Body of pancreas (tissue), 4 donors: ENCODE measurements at regions not wholly inside any gene's neighbourhood (a gene's known extent, or its start where the extent isn't known, plus 50 kb on each side); places are given as distances from the start of the nearest gene placed in this dataset.

Source experiments
- ATAC-seq: fragments of 150-250 bp; one replicate; pipeline ENCODE4 v1.9.1; 2016
- DNase-seq, 4 donors: peaks; one replicate each; pipeline ENCODE4 v3.0.0-alpha.2; 2019
- H3K27ac ChIP-seq, 4 donors: fragments of 200-600 bp; sonication (generic); 1 replicate in 3 of 4; 2 replicates in 1 of 4; pipeline versions ENCODE4 v1.5.1 to v1.6.1; 2016 to 2019; ENCODE audit warnings: mild to moderate bottlenecking in 1 of 4, mixed read lengths in 1 of 4, moderate library complexity in 1 of 4
- H3K27me3 ChIP-seq, 2 donors: fragments of 200-600 bp; sonication (generic); one replicate each; pipeline ENCODE4 v1.6.0; 2016; ENCODE audit warnings: mild to moderate bottlenecking in 1 of 2
- H3K36me3 ChIP-seq, 2 donors: fragments of 200-600 bp; sonication (generic); replicated peaks in 1 of 2; 2 replicates each; pipeline ENCODE4 v1.5.1; 2016; ENCODE audit warnings: low read depth in 2 of 2; ENCODE audit not compliant: insufficient read depth in 1 of 2
- H3K4me1 ChIP-seq: fragments of 200-600 bp; sonication (generic); one replicate; pipeline ENCODE4 v1.6.0; 2016
- H3K4me3 ChIP-seq, 2 donors: fragments of 200-600 bp; sonication (generic); 1 replicate in 1 of 2; 2 replicates in 1 of 2; pipeline ENCODE4 v1.5.1; 2016 to 2019
- H3K9me3 ChIP-seq, 3 donors: fragments of 200-600 bp; sonication (generic); 1 replicate in 2 of 3; 2 replicates in 1 of 3; pipeline ENCODE4 v1.5.1; 2016
- POLR2A ChIP-seq, 3 donors: fragments of 450-650 bp; IDR thresholded peaks; one replicate each; pipeline ENCODE4 v1.6.1; 2016; ENCODE audit warnings: antibody characterized with exemption in 3 of 3, mild to moderate bottlenecking in 2 of 3
- WGBS, 2 donors: methylation state at CpG; one replicate each; pipeline ENCODE4 v1.1.5; 2017; 5-methylcytosine and 5-hydroxymethylcytosine counted together
- intact Hi-C: fragments of 100-400 bp; cut with DNase I; formaldehyde crosslinking; loops from one replicate; pipeline ENCODE4 v1.15.1; 2023
- TF ChIP-seq, protein P1 (sequence below), 7 experiments: fragments of 450-650 bp in 4 of 7; fragments of 200-600 bp in 3 of 7; sonication (generic) in 3 of 7; IDR thresholded peaks; one replicate each; pipeline ENCODE4 v1.5.1; 2016 to 2019; ENCODE audit warnings: antibody characterized with exemption in 7 of 7

GRCh38 chr14:53285064-53285463 is 131.9 kb upstream of the DDHD1 start:
- Histone ChIP-seq H3K4me3 (no peak overlapping the region), H3K36me3 (no peaks in the 10 kb centered on the region), H3K9me3 (no peaks in the 10 kb centered on the region), H3K27ac (no peak overlapping the region), H3K27me3 (no peaks in the 10 kb centered on the region), H3K4me1 (no peaks in the 10 kb centered on the region)
- intact Hi-C loops, result no loop called here
- TF ChIP-seq POLR2A (IDR thresholded peaks at IDR 0.05), result no peak
- TF ChIP-seq, protein P1, sequence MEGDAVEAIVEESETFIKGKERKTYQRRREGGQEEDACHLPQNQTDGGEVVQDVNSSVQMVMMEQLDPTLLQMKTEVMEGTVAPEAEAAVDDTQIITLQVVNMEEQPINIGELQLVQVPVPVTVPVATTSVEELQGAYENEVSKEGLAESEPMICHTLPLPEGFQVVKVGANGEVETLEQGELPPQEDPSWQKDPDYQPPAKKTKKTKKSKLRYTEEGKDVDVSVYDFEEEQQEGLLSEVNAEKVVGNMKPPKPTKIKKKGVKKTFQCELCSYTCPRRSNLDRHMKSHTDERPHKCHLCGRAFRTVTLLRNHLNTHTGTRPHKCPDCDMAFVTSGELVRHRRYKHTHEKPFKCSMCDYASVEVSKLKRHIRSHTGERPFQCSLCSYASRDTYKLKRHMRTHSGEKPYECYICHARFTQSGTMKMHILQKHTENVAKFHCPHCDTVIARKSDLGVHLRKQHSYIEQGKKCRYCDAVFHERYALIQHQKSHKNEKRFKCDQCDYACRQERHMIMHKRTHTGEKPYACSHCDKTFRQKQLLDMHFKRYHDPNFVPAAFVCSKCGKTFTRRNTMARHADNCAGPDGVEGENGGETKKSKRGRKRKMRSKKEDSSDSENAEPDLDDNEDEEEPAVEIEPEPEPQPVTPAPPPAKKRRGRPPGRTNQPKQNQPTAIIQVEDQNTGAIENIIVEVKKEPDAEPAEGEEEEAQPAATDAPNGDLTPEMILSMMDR (IDR thresholded peaks at IDR 0.05), result no peak
- WGBS, 2 donors, result 87 to 94% methylated on average over 4 of the region's 4 CpGs
- DNase-seq, result no peak
- no peak for ATAC-seq

- TF ChIP-seq, protein P1 (IDR thresholded peaks at IDR 0.05), result no peak
- TF ChIP-seq POLR2A (IDR thresholded peaks at IDR 0.05), result no peak
- no peak for DNase-seq
- Histone ChIP-seq H3K36me3 (no peaks in the 10 kb centered on the region), H3K9me3 (no peaks in the 10 kb centered on the region), H3K27me3 (no peaks in the 10 kb centered on the region), H3K4me3 (no peak overlapping the region), H3K27ac (no peak overlapping the region), H3K4me1 (no peaks in the 10 kb centered on the region)
- intact Hi-C loops, result no loop called here
- no peak for ATAC-seq
- 83 to 93% methylated on average over 12 of the region's 12 CpGs for WGBS, 2 donors
Measured at GRCh38 chr14:53278602-53279506, 125.7 kb upstream of the DDHD1 start.

DNA sequence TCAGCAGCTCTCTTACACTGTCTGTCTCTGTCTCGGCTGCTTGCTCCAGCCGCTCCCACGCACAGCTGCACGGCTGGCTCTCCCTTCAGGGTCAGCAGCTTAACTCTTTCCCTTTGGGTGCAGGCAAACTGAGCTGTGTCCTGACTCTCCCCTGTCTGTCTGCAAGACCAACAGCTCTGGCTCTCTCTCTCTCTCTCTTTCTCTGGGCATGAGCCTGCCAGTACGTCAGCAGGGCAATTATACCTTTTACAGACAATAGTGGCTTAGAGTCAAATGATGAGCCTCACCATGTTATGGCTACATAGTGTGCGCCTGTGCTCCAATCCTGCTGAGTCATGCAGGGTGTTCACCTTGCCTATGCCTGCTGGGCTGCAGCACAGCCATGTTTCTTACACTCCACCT is 120.5 kb upstream of the DDHD1 start:
- intact Hi-C loops, result no loop called here
- TF ChIP-seq, protein P1 (IDR thresholded peaks at IDR 0.05), result no peak
- TF ChIP-seq POLR2A (IDR thresholded peaks at IDR 0.05), result no peak
- Histone ChIP-seq H3K36me3 (no peaks in the 10 kb centered on the region), H3K4me3 (no peak overlapping the region), H3K9me3 (no peaks in the 10 kb centered on the region), H3K27me3 (no peaks in the 10 kb centered on the region), H3K27ac (no peak overlapping the region), H3K4me1 (no peaks in the 10 kb centered on the region)
- DNase-seq, result no peak
- WGBS, 2 donors, result 56% methylated on average over 6 of the region's 6 CpGs
- ATAC-seq, result no peak

DNA sequence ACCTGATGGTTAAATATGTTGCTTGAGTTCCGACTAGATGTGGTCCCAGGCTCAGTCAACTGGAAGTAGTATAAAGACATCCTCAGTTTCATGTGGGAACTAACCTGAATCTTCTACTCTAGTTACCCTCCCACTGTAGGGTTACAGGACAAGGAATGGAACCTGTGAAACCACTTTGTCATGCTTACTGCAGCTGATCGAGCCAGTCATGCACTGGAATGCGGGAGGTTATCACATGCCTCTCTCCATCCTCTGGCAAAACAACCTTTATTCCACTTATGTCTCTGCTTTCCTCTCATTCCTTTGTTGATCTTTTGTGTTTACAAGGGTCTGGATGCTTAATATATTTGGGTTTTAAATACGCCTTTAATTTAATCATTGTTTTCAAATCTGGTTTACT is 111.9 kb upstream of the DDHD1 start:
- H3K36me3 ChIP-seq, result no peaks in the 10 kb centered on the region
- no peak for DNase-seq
- no peaks in the 10 kb centered on the region for H3K4me1 ChIP-seq
- H3K9me3 ChIP-seq, result no peaks in the 10 kb centered on the region
- 74 to 88% methylated on average over 4 of the region's 4 CpGs for WGBS, 2 donors
- H3K27me3 ChIP-seq, result no peaks in the 10 kb centered on the region
- ATAC-seq, result no peak
- H3K4me3 ChIP-seq, result no peak overlapping the region
- intact Hi-C loops, result no loop called here
- H3K27ac ChIP-seq, result no peak overlapping the region
- TF ChIP-seq POLR2A (IDR thresholded peaks at IDR 0.05), result no peak
- TF ChIP-seq, protein P1 (IDR thresholded peaks at IDR 0.05), result no peak

DNA sequence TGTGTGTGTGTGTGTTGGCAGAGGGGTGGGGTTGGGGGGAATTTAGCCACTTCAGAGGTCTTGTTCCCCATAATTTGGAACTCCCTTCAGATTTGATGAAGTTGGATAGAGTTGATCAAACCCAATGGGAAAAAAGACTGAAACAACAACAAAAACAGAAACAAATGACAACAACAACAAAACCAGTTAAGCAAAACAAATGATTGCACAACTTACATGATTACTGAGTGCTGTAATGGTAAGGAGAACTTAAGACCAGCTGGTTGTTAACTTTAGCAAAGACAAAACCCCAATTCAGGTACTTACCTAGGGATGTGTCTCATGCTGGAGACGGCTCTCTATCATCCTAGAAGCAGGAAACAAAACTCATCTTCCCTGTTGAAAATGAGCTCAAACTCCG is 107.8 kb upstream of the DDHD1 start:
- ATAC-seq, result no peak
- Histone ChIP-seq H3K27me3 (no peaks in the 10 kb centered on the region), H3K9me3 (no peaks in the 10 kb centered on the region), H3K36me3 (no peaks in the 10 kb centered on the region), H3K4me3 (no peak overlapping the region), H3K4me1 (no peaks in the 10 kb centered on the region), H3K27ac (no peak overlapping the region)
- intact Hi-C loops, result no loop called here
- WGBS, 2 donors, result 60 to 78% methylated on average over 2 of the region's 2 CpGs
- DNase-seq, result no peak
- no peak for TF ChIP-seq POLR2A (IDR thresholded peaks at IDR 0.05)
- TF ChIP-seq, protein P1 (IDR thresholded peaks at IDR 0.05), result no peak
